Lung microvascular endothelial cell (primary cell): ENCODE measurements at regions not wholly inside any gene's neighbourhood (a gene's known extent, or its start where the extent isn't known, plus 50 kb on each side); places are given as distances from the start of the nearest gene placed in this dataset.
A peak's percentile ranks its signal among the peaks of the same experiment; 100 is the strongest.

Experiments
- DNase-seq, 2 donors: peaks; one replicate each; pipeline versions ENCODE4 v3.0.0 to v3.0.0-alpha.2; 2010; ENCODE audit warnings: low read depth in 2 of 2

GRCh38 chr5:57817001-57817453 lies 334.4 kb upstream of the ACTBL2 start:
- peak; percentile 51 to 62 for DNase-seq

- peak; percentile 53 to 92 for DNase-seq
These were observed 333.5 kb upstream of the ACTBL2 start for GRCh38 chr5:57816108-57816507.

- no peak for DNase-seq
These were observed 323.1 kb upstream of the ACTBL2 start for GRCh38 chr5:57805732-57806131.

GRCh38 chr5:57805170-57805569 lies 322.6 kb upstream of the ACTBL2 start:
- DNase-seq: no peak

- no peak for DNase-seq
These were observed 321.9 kb upstream of the ACTBL2 start for GRCh38 chr5:57804505-57804904.

GRCh38 chr5:57804007-57804444 lies 321.4 kb upstream of the ACTBL2 start:
- no peak for DNase-seq

- DNase-seq: no peak
These were observed 319.5 kb upstream of the ACTBL2 start for GRCh38 chr5:57802131-57802530.

- no peak for DNase-seq
These were observed 312.6 kb upstream of the ACTBL2 start for GRCh38 chr5:57795203-57795602.

GRCh38 chr5:57791875-57792274 lies 309.3 kb upstream of the ACTBL2 start:
- DNase-seq: no peak

- no peak for DNase-seq
These were observed 303.3 kb upstream of the ACTBL2 start for GRCh38 chr5:57785946-57786345.

- DNase-seq: peak in 1 of 2 donors; percentile 24
These were observed 301.5 kb upstream of the ACTBL2 start for GRCh38 chr5:57784121-57784520.

- DNase-seq: peak in 1 of 2 donors; percentile 22
These were observed 301.1 kb upstream of the ACTBL2 start for GRCh38 chr5:57783693-57784092.

- DNase-seq: no peak
These were observed 298.3 kb upstream of the ACTBL2 start for GRCh38 chr5:57780961-57781325.

- peak; percentile 11 to 94 for DNase-seq
These were observed 297.8 kb upstream of the ACTBL2 start for GRCh38 chr5:57780306-57780960.

GRCh38 chr5:57779383-57780223 lies 297.0 kb upstream of the ACTBL2 start:
- peak; percentile 86 to 87 for DNase-seq

GRCh38 chr5:57778501-57779091 lies 296.0 kb upstream of the ACTBL2 start:
- peak in 1 of 2 donors; percentile 46 for DNase-seq

- no peak for DNase-seq
These were observed 294.6 kb upstream of the ACTBL2 start for GRCh38 chr5:57777174-57777581.

- DNase-seq: no peak
These were observed 293.4 kb upstream of the ACTBL2 start for GRCh38 chr5:57776035-57776434.

GRCh38 chr5:57774439-57774838 lies 291.8 kb upstream of the ACTBL2 start:
- no peak for DNase-seq

- DNase-seq: no peak
These were observed 289.9 kb upstream of the ACTBL2 start for GRCh38 chr5:57772512-57772911.

- no peak for DNase-seq
These were observed 287.4 kb upstream of the ACTBL2 start for GRCh38 chr5:57770039-57770438.

- DNase-seq: no peak
These were observed 286.1 kb upstream of the ACTBL2 start for GRCh38 chr5:57768745-57769144.
